SK-N-SH (cell line): ENCODE measurements at regions not wholly inside any gene's neighbourhood (a gene's known extent, or its start where the extent isn't known, plus 50 kb on each side); places are given as distances from the start of the nearest gene placed in this dataset.

ENCODE experiments used
- EP300 ChIP-seq, 2 experiments: IDR thresholded peaks; 2 replicates each; pipeline versions ENCODE4 v1.4.0 to v1.6.1; 2012; ENCODE audit warnings: borderline replicate concordance in 1 of 2, low read depth in 1 of 2, low read length in 1 of 2
- EZH2phosphoT487 ChIP-seq: fragments of 200-600 bp; sonication (generic); IDR thresholded peaks from 2 replicates; pipeline ENCODE4 v1.6.1; 2017; ENCODE audit warnings: low read depth, mixed run types, mild to moderate bottlenecking, antibody characterized with exemption, moderate library complexity, borderline replicate concordance
- GABPA ChIP-seq: IDR thresholded peaks from 2 replicates; pipeline ENCODE4 v1.4.0; 2012; ENCODE audit warnings: low read depth, mild to moderate bottlenecking
- POLR2AphosphoS5 ChIP-seq: IDR thresholded peaks from 2 replicates; pipeline ENCODE4 v1.6.1; 2012; ENCODE audit warnings: low read depth, low read length
- RAD21 ChIP-seq: IDR thresholded peaks from 2 replicates; pipeline ENCODE4 v1.6.1; 2012; ENCODE audit warnings: mild to moderate bottlenecking, low read length
- RXRA ChIP-seq: IDR thresholded peaks from 2 replicates; pipeline ENCODE4 v1.4.0; 2012; ENCODE audit warnings: low read depth, mild to moderate bottlenecking, borderline replicate concordance
- SIN3A ChIP-seq: IDR thresholded peaks from 2 replicates; pipeline ENCODE4 v1.6.1; 2012; ENCODE audit warnings: low read depth, mild to moderate bottlenecking, low read length, moderate library complexity, borderline replicate concordance
- TAF1 ChIP-seq: IDR thresholded peaks from 2 replicates; pipeline ENCODE4 v1.6.1; 2012; ENCODE audit warnings: low read depth, mild to moderate bottlenecking, low read length, moderate library complexity, borderline replicate concordance
- YY1 ChIP-seq: IDR thresholded peaks from 2 replicates; pipeline ENCODE4 v1.4.0; 2012; ENCODE audit warnings: low read depth, mild to moderate bottlenecking
- TF ChIP-seq, protein P1 (sequence below): fragments of 200-600 bp; sonication (generic); IDR thresholded peaks from 2 replicates; pipeline ENCODE4 v1.6.1; 2017; ENCODE audit warnings: antibody characterized with exemption, mild to moderate bottlenecking, moderate library complexity
- TF ChIP-seq, protein P2 (sequence below): IDR thresholded peaks from 2 replicates; pipeline ENCODE4 v1.4.0; 2012; ENCODE audit warnings: low read depth
- TF ChIP-seq, protein P3 (sequence below): fragments of 150-350 bp; IDR thresholded peaks from 2 replicates; pipeline ENCODE4 v1.6.1; 2017; ENCODE audit warnings: antibody characterized with exemption, low read length, low read depth, borderline replicate concordance
- TF ChIP-seq, protein P4 (sequence below): fragments of 150-350 bp; IDR thresholded peaks from 2 replicates; pipeline ENCODE4 v1.6.1; 2016; ENCODE audit warnings: mild to moderate bottlenecking, low read depth, low read length

DNA sequence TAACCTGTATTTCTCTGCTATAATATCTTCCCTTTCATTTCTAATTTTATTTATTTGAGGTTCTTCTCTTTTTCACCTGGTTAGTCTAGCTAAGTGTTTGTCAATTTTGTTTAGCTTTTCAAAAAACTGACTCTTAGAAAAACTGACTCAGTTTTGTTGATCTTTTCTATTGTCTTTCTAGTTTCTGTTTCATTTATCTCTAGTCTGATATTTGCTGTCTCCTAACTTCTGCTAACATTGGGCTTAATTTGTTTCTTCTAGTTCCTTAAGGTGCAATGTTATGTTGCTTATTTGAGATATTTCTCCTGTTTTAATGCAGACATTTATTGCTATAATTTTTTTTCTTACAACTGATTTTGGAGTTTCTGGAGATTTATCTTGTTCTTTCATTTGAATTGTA lies 1011.0 kb downstream of the EPHA7 start:
- TF ChIP-seq, protein P1, sequence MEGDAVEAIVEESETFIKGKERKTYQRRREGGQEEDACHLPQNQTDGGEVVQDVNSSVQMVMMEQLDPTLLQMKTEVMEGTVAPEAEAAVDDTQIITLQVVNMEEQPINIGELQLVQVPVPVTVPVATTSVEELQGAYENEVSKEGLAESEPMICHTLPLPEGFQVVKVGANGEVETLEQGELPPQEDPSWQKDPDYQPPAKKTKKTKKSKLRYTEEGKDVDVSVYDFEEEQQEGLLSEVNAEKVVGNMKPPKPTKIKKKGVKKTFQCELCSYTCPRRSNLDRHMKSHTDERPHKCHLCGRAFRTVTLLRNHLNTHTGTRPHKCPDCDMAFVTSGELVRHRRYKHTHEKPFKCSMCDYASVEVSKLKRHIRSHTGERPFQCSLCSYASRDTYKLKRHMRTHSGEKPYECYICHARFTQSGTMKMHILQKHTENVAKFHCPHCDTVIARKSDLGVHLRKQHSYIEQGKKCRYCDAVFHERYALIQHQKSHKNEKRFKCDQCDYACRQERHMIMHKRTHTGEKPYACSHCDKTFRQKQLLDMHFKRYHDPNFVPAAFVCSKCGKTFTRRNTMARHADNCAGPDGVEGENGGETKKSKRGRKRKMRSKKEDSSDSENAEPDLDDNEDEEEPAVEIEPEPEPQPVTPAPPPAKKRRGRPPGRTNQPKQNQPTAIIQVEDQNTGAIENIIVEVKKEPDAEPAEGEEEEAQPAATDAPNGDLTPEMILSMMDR, result no peak
- TF ChIP-seq, protein P2, sequence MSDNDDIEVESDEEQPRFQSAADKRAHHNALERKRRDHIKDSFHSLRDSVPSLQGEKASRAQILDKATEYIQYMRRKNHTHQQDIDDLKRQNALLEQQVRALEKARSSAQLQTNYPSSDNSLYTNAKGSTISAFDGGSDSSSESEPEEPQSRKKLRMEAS, result no peak
- TF ChIP-seq RXRA, result no peak
- TF ChIP-seq RAD21, result no peak
- no peak for TF ChIP-seq SIN3A
- TF ChIP-seq, protein P3, sequence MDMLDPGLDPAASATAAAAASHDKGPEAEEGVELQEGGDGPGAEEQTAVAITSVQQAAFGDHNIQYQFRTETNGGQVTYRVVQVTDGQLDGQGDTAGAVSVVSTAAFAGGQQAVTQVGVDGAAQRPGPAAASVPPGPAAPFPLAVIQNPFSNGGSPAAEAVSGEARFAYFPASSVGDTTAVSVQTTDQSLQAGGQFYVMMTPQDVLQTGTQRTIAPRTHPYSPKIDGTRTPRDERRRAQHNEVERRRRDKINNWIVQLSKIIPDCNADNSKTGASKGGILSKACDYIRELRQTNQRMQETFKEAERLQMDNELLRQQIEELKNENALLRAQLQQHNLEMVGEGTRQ, result no peak
- no peak for TF ChIP-seq GABPA
- TF ChIP-seq, protein P4, sequence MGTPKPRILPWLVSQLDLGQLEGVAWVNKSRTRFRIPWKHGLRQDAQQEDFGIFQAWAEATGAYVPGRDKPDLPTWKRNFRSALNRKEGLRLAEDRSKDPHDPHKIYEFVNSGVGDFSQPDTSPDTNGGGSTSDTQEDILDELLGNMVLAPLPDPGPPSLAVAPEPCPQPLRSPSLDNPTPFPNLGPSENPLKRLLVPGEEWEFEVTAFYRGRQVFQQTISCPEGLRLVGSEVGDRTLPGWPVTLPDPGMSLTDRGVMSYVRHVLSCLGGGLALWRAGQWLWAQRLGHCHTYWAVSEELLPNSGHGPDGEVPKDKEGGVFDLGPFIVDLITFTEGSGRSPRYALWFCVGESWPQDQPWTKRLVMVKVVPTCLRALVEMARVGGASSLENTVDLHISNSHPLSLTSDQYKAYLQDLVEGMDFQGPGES, result no peak
- TF ChIP-seq EP300 (IDR thresholded peaks at IDR 0.05; ENCODE audit: borderline replicate concordance in 1 of 2, low read depth in 1 of 2, low read length in 1 of 2), result no peak
- TF ChIP-seq TAF1, result no peak
- TF ChIP-seq YY1, result no peak
- no peak for TF ChIP-seq EZH2phosphoT487
- TF ChIP-seq POLR2AphosphoS5, result no peak
